Left cardiac atrium (tissue), 4 donors: ENCODE measurements at regions not wholly inside any gene's neighbourhood (a gene's known extent, or its start where the extent isn't known, plus 50 kb on each side); places are given as distances from the start of the nearest gene placed in this dataset.
"Not testable (repeated sequence)": the region's sequence is repeated elsewhere in the genome, so short reads cannot be mapped to it uniquely, and the experiment has no call there.

Experiments used
- ATAC-seq, 2 donors: fragments of 200-7000 bp; cut with Tn5 transposase; one replicate each; pipeline ENCODE4 v1.9.1; 2020; ENCODE audit warnings: mild to moderate bottlenecking in 2 of 2, moderate library complexity in 2 of 2
- DNase-seq: peaks from one replicate; pipeline ENCODE4 v3.0.0-alpha.2; 2020
- intact Hi-C, 2 donors: fragments of 100-400 bp; cut with DNase I; formaldehyde crosslinking; loops; one replicate each; pipeline versions ENCODE4 v1.14.1 to v1.15.1; 2022 to 2023
- donor health status: DM: no; HTN: yes; CAD: no.
- donor health status: DM: no; HTN: yes; CAD: no; lungs with severe emphysema.
- donor health status: DM: yes; HTN: yes; CAD: no.
- donor health status: Dilated cardiomyopathy.

- ATAC-seq (peak in 1 of 2 donors; percentile 55), DNase-seq (no peak)
- intact Hi-C loops: no loop called here
These were observed 189.0 kb downstream of the PTH2R start for GRCh38 chr2:208595386-208596275.

- no peak for ATAC-seq
These were observed 201.1 kb downstream of the PTH2R start for GRCh38 chr2:208607694-208608093.

GRCh38 chr2:208608122-208608835, 201.7 kb downstream of the PTH2R start:
- intact Hi-C loops: no loop called here

More at GRCh38 chr2:208607694-208608093, 201.1 kb downstream of the PTH2R start:
- no peak for DNase-seq
- intact Hi-C loops: no loop called here

GRCh38 chr2:208609166-208609804, 202.7 kb downstream of the PTH2R start:
- intact Hi-C loops: no loop called here
- ATAC-seq (no peak), DNase-seq (no peak)

More at GRCh38 chr2:208608122-208608835, 201.7 kb downstream of the PTH2R start:
- ATAC-seq (no peak), DNase-seq (no peak)

- ATAC-seq, DNase-seq, intact Hi-C loops: not testable (repeated sequence)
These were observed 209.1 kb downstream of the PTH2R start for GRCh38 chr2:208615675-208616074.

GRCh38 chr2:208618220-208618619, 211.6 kb downstream of the PTH2R start:
- ATAC-seq (no peak), DNase-seq (no peak)
- intact Hi-C loops: no loop called here

- DNase-seq: no peak
- intact Hi-C loops: no loop called here
- no peak for ATAC-seq
These were observed 213.4 kb downstream of the PTH2R start for GRCh38 chr2:208619993-208620392.

- ATAC-seq (no peak), DNase-seq (no peak)
- intact Hi-C loops: no loop called here
These were observed 213.9 kb downstream of the PTH2R start for GRCh38 chr2:208620487-208620978.

GRCh38 chr2:208627110-208627884, 220.7 kb downstream of the PTH2R start:
- intact Hi-C loops: no loop called here
- ATAC-seq (no peak), DNase-seq (no peak)

- DNase-seq (no peak), ATAC-seq (no peak)
- intact Hi-C loops: no loop called here
These were observed 221.3 kb downstream of the PTH2R start for GRCh38 chr2:208627916-208628315.

- no peak for DNase-seq
- intact Hi-C loops: no loop called here
- ATAC-seq: peak in 1 of 2 donors; percentile 47
These were observed 231.5 kb downstream of the PTH2R start for GRCh38 chr2:208638059-208638458.

GRCh38 chr2:208642125-208642779, 235.7 kb downstream of the PTH2R start:
- ATAC-seq (peak in 1 of 2 donors; percentile 57), DNase-seq (no peak)
- intact Hi-C loops: no loop called here

GRCh38 chr2:208643145-208643544, 236.6 kb downstream of the PTH2R start:
- ATAC-seq: no peak
- DNase-seq: no peak
- intact Hi-C loops: no loop called here

- ATAC-seq (no peak), DNase-seq (no peak)
- intact Hi-C loops: no loop called here
These were observed 238.6 kb downstream of the PTH2R start for GRCh38 chr2:208645226-208645625.

GRCh38 chr2:208648368-208648767, 241.8 kb downstream of the PTH2R start:
- intact Hi-C loops: no loop called here
- no peak for ATAC-seq
- DNase-seq: no peak

GRCh38 chr2:208653383-208653782, 246.8 kb downstream of the PTH2R start:
- DNase-seq: no peak
- intact Hi-C loops: no loop called here
- ATAC-seq: no peak

GRCh38 chr2:208654056-208654455, 247.5 kb downstream of the PTH2R start:
- DNase-seq: no peak
- intact Hi-C loops: no loop called here
- ATAC-seq: no peak

- intact Hi-C loops: no loop called here
- no peak for ATAC-seq
- no peak for DNase-seq
These were observed 250.9 kb downstream of the PTH2R start for GRCh38 chr2:208657468-208657867.
